OCI-M2 (cell line): ENCODE measurements at regions not wholly inside any gene's neighbourhood (a gene's known extent, or its start where the extent isn't known, plus 50 kb on each side); places are given as distances from the start of the nearest gene placed in this dataset.

Experiments used
- DNase-seq: peaks from one replicate; lab custom pipeline; 2025; ENCODE audit not compliant: unreplicated experiment; lab: John Stamatoyannopoulos, UW

- DNase-seq: no peak
Observed at GRCh38 chr17:36863131-36863530, 74.1 kb upstream of the LHX1 start.

DNA sequence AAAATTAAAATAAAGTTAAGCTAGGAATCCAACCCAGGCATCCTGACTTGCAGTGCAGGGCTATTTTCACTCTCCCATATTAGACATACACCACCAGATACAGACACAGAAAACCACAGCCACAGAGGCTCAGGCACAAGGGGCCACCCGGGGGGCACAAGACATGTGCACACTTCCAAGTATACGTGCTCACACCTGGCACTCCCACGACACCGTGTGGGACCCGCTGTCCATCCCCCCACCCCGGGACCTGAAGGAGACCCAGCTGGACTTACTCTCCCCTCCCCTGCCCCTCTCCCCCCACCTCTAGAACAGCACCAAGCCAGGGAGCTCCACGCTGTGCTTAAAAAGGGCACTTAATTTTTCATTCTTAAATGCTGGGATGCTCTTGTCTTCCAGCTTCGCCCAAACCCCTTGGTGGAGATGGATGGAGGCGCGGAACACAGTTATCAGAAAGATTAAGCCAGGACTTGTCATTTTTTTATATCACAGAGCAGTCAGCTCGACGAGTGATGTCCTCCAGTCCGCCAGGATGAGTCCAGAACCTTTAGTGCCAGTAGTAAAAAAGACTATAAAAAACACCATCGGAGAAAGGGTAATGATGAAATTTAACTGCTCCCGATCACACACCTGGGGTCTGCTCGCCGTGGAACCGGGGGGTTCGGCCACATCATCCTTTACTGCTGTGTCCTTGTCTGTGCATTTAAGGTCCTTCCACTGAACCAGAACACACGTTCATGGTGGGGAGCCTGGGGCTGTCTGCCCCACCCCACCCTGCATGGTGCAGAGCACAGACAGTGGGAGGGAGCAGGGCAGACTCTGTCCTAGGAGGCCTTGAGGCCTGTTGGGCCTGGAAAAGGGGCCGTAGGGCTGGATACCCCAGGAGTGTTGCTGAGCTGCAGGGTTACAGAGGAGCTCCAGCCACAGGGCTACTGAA is 73.3 kb upstream of the LHX1 start:
- DNase-seq: no peak

GRCh38 chr17:36864827-36865430 is 72.3 kb upstream of the LHX1 start:
- no peak for DNase-seq

DNA sequence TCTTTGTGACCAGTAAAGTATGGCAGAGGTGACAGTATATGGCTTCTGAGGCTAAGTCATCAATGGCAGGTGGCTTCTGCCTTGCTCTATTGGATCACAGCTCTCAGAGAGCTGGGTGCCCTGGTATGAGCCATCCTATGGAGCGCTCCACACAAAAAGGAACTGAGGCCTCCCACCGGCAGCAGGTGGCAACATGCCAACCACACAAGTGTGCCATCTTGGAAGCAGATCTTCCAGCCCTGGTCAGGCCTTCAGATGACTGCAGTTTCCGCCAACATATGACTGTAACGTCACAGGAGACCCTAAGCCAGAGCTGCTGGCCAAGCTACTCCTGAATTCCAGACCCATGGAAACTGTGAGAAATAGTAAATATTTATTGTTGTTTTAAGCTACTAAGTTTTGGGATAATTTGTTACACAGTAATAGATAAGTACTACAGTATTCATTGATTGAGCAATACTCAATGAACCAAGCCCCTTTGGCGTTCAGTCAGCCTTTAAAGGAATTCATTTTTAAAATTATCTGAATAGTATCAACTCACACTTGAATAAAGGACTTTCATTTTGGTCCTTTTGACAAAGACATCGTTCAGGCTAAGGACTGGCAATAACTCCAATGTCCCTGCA is 69.4 kb upstream of the LHX1 start:
- DNase-seq: no peak

DNA sequence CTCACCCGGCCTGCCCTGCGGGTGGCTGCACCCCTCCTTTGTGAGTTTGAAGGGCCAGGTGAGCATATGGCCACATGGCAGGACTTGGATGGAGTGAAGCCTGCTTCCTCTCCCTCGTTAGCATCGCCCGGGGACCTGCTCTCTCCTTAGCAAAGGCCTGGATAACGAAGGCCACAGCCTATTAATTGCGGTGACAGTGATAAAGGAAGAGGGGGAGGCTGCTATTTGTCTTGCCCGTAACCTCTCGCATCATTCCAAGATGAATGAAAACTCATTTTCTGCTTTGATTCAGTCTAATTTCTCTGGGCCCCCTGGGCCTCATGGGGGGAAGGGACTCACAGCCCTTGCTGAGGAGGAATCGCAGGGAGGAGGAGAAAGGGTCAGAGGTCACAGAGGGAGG is 68.5 kb upstream of the LHX1 start:
- DNase-seq: no peak

DNA sequence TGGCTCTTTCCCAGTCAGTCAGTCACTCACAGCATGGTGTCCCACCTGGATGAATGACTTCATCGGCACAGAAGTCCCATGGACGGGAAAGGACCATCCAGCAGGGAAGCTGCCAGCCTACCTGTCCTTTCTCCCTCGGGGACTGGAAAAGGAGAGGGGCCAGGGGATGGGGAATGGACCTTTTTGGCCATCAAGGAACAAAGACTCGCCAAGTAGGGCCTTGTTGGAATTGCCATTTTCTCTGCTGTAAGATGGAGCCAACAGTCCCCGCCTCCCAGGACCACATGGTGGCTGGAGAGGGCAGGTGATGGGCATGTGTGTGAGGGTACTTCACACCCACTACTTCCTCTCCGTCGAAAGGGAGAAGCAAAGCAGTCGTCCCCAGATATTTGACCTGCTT is 67.8 kb upstream of the LHX1 start:
- no peak for DNase-seq

GRCh38 chr17:36869856-36870719 is 67.2 kb upstream of the LHX1 start:
- DNase-seq: no peak

- DNase-seq: no peak
Observed at GRCh38 chr17:36870720-36870999, 66.6 kb upstream of the LHX1 start.

- no peak for DNase-seq
Observed at GRCh38 chr17:36875698-36876293, 61.5 kb upstream of the LHX1 start.

DNA sequence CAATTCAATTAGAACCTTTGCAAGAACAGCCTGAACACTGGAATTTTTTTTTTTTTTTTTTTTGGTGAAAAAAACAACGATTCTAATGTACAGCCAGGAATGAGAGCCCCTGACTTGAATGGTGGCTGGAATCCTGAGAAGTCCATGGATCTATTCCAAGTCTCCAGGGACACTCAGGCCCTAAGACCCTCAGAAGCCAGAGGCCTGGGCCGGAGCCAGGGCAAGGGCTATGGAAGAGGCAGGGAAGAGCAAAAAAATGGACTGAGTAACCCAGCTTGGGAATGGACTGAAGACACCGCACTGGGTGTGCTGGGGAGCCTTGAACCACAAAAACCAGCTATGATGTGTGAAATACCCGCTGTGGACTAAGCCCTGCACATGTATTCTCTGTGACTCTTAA is 60.3 kb upstream of the LHX1 start:
- no peak for DNase-seq

GRCh38 chr17:36877771-36878170 is 59.5 kb upstream of the LHX1 start:
- DNase-seq: no peak

DNA sequence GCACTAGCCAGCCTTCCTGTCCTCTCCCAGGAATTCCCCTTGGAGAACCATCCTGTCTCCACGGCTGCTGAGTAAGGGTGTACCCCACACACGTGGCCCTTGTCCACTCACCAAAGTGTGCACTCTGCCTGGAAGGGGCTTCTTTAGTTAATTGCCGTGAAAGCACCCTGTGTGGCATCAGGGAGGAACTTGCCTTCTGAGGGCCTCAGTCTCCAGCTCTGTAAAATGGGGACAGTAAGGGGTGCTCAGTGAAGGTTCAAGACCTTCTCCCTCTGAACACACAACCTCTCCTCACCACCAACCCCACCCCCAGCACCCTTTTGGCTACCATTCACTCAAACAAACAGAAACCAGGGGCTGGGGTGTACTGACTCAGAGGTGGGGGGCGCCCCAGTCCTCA is 59.1 kb upstream of the LHX1 start:
- no peak for DNase-seq

GRCh38 chr17:36879027-36879426 is 58.2 kb upstream of the LHX1 start:
- no peak for DNase-seq

GRCh38 chr17:36879624-36880131 is 57.6 kb upstream of the LHX1 start:
- DNase-seq: no peak

- DNase-seq: no peak
Observed at GRCh38 chr17:36880268-36880905, 56.9 kb upstream of the LHX1 start.

- no peak for DNase-seq
Observed at GRCh38 chr17:36881323-36881722, 56.0 kb upstream of the LHX1 start.

DNA sequence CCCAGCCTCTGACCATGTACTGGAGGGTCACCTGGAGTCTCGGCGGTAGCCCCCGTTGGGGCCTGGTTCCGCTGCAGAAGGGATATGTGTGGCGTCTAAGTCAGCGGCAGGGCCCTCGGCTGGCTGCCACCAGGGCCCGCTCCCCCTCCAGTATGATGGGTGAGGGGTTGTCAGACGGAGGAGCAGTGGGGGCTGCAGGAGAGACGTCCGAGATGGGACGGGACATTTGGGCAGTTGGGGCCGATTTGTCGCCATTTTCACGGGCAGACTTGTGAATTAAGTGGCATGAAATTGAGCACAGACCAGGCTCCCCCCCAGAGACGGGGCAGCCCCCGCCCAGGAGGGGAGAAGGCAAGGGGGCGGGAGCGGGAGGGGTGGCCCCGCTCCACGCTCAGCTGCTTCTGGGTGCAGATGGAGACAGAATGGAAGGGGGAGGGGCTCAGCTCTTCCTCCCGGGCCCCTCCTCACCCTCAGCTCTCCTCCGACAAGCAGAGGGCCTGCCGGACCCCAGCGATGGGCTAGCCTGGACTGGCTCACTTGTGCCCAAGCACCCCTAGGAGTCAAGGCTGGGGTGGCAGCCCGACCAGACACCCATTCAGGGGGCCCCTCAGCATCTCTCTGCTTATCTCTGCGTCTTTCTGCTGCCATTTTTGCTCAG is 52.7 kb upstream of the LHX1 start:
- DNase-seq: no peak

- no peak for DNase-seq
Observed at GRCh38 chr17:36885153-36885735, 52.0 kb upstream of the LHX1 start.

DNA sequence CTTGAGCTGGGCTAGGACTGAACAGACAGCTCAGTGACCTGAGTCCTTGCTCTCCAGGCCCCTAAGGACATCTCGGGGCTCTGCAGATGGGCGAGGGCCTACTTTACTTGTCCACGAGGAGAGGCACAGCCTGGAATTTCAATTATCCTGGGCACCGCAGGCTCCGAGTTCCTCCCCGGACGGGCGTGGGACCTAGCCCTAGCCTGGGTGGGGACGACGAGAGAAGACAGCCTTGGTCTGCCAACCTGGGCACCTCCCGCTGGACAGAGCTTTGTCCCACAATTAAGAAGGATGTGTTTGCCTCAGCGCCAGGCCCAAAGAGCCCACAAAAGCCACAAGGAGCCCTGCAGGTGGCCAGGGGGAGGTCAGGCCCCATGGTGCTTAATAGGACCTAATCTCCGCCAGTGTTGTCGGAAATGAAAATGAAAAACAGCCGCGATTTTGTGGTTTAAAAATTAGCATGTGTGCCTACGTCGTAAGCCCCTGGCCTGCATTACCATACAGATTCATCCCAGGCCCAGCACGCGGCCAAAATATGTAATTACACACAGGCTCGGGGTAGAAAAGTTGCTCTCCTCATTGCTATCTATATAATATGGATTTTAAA is 51.4 kb upstream of the LHX1 start:
- no peak for DNase-seq
